ENCODE measurements at regions not wholly inside any gene's neighbourhood (a gene's known extent, or its start where the extent isn't known, plus 50 kb on each side); places are given as distances from the start of the nearest gene placed in this dataset.

GRCh38 chr1:222138095-222138494, 396.2 kb upstream of the DUSP10 start:
- no peak for DNase-seq (ENCODE audit: low read depth in 1 of 2, low spot score in 2 of 2)
- no peaks in the 10 kb centered on the region for H3K79me2 ChIP-seq (ENCODE audit: control insufficient read depth in 1 of 2, insufficient read depth in 2 of 2, low read length in 2 of 2)
- H3K4me1 ChIP-seq (replicated peaks in 1 of 4; ENCODE audit: control insufficient read depth in 3 of 4, insufficient read depth in 4 of 4, low read length in 3 of 4): no peaks in the 10 kb centered on the region
- no peaks in the 10 kb centered on the region for H3K23me2 ChIP-seq (ENCODE audit: low read depth, low read length)
- H4K8ac ChIP-seq (ENCODE audit: extremely low read depth, insufficient read depth, low read length): no peak overlapping the region
- ChIA-PET CTCF (ENCODE audit: partially characterized antibody) (interaction anchor here (0.7 kb wide), 1 partner anchor 122 kb away, joined by 3 read pairs; no protein-coding TSS in a partner anchor), POLR2A (ENCODE audit: partially characterized antibody) (no interaction called here)
- H3K27me3 ChIP-seq (replicated peaks in 1 of 4; ENCODE audit: control insufficient read depth in 3 of 4, extremely low read depth in 1 of 4, insufficient read depth in 3 of 4, low read length in 3 of 4): no peaks in the 10 kb centered on the region
- no peak overlapping the region for H3K4me2 ChIP-seq (ENCODE audit: insufficient read depth in 1 of 2, low read depth in 2 of 2, low read length in 2 of 2)
- H3K36me3 ChIP-seq (ENCODE audit: control insufficient read depth in 2 of 4, insufficient read depth in 4 of 4, low read length in 3 of 4): no peaks in the 10 kb centered on the region
- H3K23ac ChIP-seq (ENCODE audit: insufficient read length): no peak overlapping the region
- H3K9ac ChIP-seq (replicated peaks in 1 of 4; ENCODE audit: extremely low read depth in 1 of 4, low read depth in 3 of 4, low read length in 3 of 4): no peak overlapping the region
- no peak overlapping the region for H2BK120ac ChIP-seq (replicated peaks; ENCODE audit: low read depth, low read length)
- no peak overlapping the region for H3K18ac ChIP-seq (ENCODE audit: extremely low read depth, low read length)
- no peak overlapping the region for H2AK5ac ChIP-seq (ENCODE audit: low read depth, low read length)
- no peaks in the 10 kb centered on the region for H3K79me1 ChIP-seq (ENCODE audit: low read depth, low read length)
- no peak overlapping the region for H4K5ac ChIP-seq (ENCODE audit: insufficient read length, low read depth, low read length)
- no peak overlapping the region for H2BK12ac ChIP-seq (ENCODE audit: low read depth, low read length)
- no peak overlapping the region for H4K91ac ChIP-seq (replicated peaks; ENCODE audit: insufficient read length, low read length)
- no peak overlapping the region for H2AFZ ChIP-seq (ENCODE audit: low read length)
- H3K9me3 ChIP-seq (ENCODE audit: insufficient read depth in 2 of 2, low read depth in 1 of 2, low read length in 1 of 2): no peaks in the 10 kb centered on the region
- no peak overlapping the region for H2BK5ac ChIP-seq (ENCODE audit: low read depth, low read length)
- no peak overlapping the region for H3K14ac ChIP-seq (ENCODE audit: insufficient read length)
- H2BK20ac ChIP-seq (ENCODE audit: low read length): no peak overlapping the region
- no peak overlapping the region for H3K4ac ChIP-seq (replicated peaks; ENCODE audit: insufficient read length, low read depth, low read length)
- H2BK15ac ChIP-seq (ENCODE audit: low read length): no peak overlapping the region
- H3K27ac ChIP-seq (ENCODE audit: low read depth, low read length): no peak overlapping the region
- H4K20me1 ChIP-seq (replicated peaks in 1 of 2; ENCODE audit: control insufficient read depth in 1 of 2, insufficient read depth in 2 of 2, low read length in 2 of 2): no peaks in the 10 kb centered on the region
- H3K56ac ChIP-seq (replicated peaks; ENCODE audit: insufficient read length, low read depth, low read length): no peak overlapping the region
- TF ChIP-seq KDM1A (IDR thresholded peaks at IDR 0.05; ENCODE audit: borderline replicate concordance, low read length) (no peak), RNF2 (IDR thresholded peaks at IDR 0.05; ENCODE audit: borderline replicate concordance, low read depth, low read length, missing control alignments, poor library complexity, severe bottlenecking) (no peak), ATF2 (IDR thresholded peaks at IDR 0.05; ENCODE audit: low read length) (no peak), HDAC6 (IDR thresholded peaks at IDR 0.05; ENCODE audit: low read depth, low read length) (no peak), TAF1 (IDR thresholded peaks at IDR 0.05; ENCODE audit: low read depth, low read length) (no peak), SRF (IDR thresholded peaks at IDR 0.05; ENCODE audit: low read depth, low read length) (no peak), NRF1 (IDR thresholded peaks at IDR 0.05; ENCODE audit: low read depth, low read length) (no peak), BRCA1 (IDR thresholded peaks at IDR 0.05; ENCODE audit: low read depth, low read length) (no peak), CBX5 (IDR thresholded peaks at IDR 0.05; ENCODE audit: low read depth, low read length) (no peak), TAF7 (optimal IDR thresholded peaks at IDR 0.05; ENCODE audit: borderline replicate concordance, low read depth, low read length) (no peak), RAD21 (IDR thresholded peaks at IDR 0.05 in 1 of 2, conservative IDR thresholded peaks at IDR 0.05 in 1 of 2; ENCODE audit: low read depth in 2 of 2, low read length in 2 of 2) (no peak)
- WGBS, 2 experiments (ENCODE audit: extremely low coverage in 1 of 2, insufficient coverage in 1 of 2, insufficient read length in 1 of 2, insufficient replicate concordance in 2 of 2, low coverage in 1 of 2, low lambda C conversion rate in 2 of 2, missing lambda C conversion rate in 1 of 2): 82% methylated on average over 15 of the region's 15 CpGs; no CpG with 5 or more reads in 1 of the 2 experiments
- no peak overlapping the region for H3K4me3 ChIP-seq (ENCODE audit: extremely low read depth in 1 of 4, insufficient read depth in 2 of 4, low read depth in 3 of 4, low read length in 4 of 4)
- no peak for FAIRE-seq

All from H1 (cell line).